ENCODE measurements at regions not wholly inside any gene's neighbourhood (a gene's known extent, or its start where the extent isn't known, plus 50 kb on each side); places are given as distances from the start of the nearest gene placed in this dataset.

DNA sequence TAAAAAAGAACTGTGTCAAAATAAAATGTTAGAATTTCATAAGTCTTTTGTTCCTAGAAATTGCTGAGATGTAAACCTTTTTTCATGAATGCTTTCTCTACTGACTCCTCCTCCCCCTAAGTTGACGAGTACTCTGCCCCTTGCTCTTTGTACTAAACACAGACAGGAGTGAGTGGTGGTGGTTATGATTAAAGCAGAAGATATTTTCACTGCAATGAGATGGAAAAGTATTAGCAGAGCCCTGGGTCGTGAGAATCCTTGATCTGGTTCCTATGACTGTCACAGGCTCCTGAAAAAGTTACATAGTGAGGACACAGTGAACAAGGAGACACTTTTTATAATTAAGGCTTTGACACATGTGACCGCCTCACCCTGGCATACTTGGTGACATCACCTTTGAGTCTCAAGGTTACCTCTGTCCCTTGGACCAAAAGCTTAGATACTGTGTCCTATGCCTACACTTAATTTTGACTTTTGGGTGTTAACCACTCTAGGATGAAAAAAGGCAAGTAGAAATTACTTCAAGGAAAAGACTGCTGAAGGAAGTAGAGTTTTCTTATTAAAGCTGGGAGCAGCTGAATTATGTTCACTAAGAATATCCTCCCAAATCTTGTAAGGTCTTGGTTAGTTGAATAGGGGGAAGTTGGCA, 130.4 kb upstream of the LYSMD4 start:
- no peaks in the 10 kb centered on the region for H3K4me1 ChIP-seq (ENCODE audit: control insufficient read depth in 1 of 2, insufficient read depth in 1 of 2, low read depth in 1 of 2, low read length in 1 of 2)
- H3K36me3 ChIP-seq = no peaks in the 10 kb centered on the region
- H3K27ac ChIP-seq = no peak overlapping the region
- no peaks in the 10 kb centered on the region for H3K9me3 ChIP-seq
- H3K27me3 ChIP-seq = no peaks in the 10 kb centered on the region
- TF ChIP-seq, protein P1, sequence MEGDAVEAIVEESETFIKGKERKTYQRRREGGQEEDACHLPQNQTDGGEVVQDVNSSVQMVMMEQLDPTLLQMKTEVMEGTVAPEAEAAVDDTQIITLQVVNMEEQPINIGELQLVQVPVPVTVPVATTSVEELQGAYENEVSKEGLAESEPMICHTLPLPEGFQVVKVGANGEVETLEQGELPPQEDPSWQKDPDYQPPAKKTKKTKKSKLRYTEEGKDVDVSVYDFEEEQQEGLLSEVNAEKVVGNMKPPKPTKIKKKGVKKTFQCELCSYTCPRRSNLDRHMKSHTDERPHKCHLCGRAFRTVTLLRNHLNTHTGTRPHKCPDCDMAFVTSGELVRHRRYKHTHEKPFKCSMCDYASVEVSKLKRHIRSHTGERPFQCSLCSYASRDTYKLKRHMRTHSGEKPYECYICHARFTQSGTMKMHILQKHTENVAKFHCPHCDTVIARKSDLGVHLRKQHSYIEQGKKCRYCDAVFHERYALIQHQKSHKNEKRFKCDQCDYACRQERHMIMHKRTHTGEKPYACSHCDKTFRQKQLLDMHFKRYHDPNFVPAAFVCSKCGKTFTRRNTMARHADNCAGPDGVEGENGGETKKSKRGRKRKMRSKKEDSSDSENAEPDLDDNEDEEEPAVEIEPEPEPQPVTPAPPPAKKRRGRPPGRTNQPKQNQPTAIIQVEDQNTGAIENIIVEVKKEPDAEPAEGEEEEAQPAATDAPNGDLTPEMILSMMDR (IDR thresholded peaks at IDR 0.05) = no peak
- no peak overlapping the region for H3K4me3 ChIP-seq (ENCODE audit: low read depth in 1 of 2, low read length in 1 of 2)

DNA sequence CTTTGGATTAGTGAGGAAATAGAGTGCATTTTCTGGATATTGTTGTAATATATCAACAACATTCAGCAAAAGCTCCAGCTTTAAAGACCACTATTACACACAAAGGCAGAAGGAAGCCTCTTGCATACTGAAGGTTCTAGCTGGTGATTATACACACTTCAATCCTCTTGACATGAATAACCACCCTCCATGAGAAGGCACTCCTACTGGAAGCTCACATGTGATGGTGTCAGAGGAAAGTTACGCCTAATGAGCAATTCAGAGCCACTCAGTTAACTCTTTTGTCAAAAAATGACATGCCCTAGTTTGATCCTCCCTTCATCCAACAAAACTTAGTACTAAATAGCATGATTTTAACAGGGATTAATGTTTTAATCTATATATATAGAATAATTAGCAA, 124.6 kb upstream of the LYSMD4 start:
- Histone ChIP-seq H3K27me3 (no peaks in the 10 kb centered on the region), H3K27ac (no peak overlapping the region), H3K9me3 (no peaks in the 10 kb centered on the region), H3K4me3 (ENCODE audit: low read depth in 1 of 2, low read length in 1 of 2) (no peak overlapping the region), H3K4me1 (ENCODE audit: control insufficient read depth in 1 of 2, insufficient read depth in 1 of 2, low read depth in 1 of 2, low read length in 1 of 2) (no peaks in the 10 kb centered on the region), H3K36me3 (no peaks in the 10 kb centered on the region)
- TF ChIP-seq, protein P1 (IDR thresholded peaks at IDR 0.05) = no peak

DNA sequence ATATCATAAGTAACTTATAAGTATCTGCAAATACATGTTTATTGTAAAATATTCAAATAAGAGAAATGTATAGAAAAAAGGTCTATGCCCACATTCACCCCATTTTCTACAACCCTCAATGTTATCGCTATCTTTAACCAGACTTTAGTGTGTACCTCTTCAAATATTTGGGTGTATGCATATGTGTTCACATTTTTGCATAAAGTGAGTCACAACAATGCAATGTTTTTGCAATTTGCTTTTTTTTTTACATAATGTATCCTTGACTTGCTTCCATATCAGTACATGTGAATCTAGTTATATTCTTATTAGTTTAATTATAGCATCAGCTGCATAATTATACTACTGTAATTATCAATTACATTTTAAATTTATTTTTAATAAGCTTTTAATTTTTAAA, 117.3 kb upstream of the LYSMD4 start:
- Histone ChIP-seq H3K27me3 (no peaks in the 10 kb centered on the region), H3K4me3 (ENCODE audit: low read depth in 1 of 2, low read length in 1 of 2) (no peak overlapping the region), H3K9me3 (no peaks in the 10 kb centered on the region), H3K4me1 (ENCODE audit: control insufficient read depth in 1 of 2, insufficient read depth in 1 of 2, low read depth in 1 of 2, low read length in 1 of 2) (no peaks in the 10 kb centered on the region), H3K27ac (no peak overlapping the region), H3K36me3 (no peaks in the 10 kb centered on the region)
- TF ChIP-seq, protein P1 (IDR thresholded peaks at IDR 0.05) = no peak

DNA sequence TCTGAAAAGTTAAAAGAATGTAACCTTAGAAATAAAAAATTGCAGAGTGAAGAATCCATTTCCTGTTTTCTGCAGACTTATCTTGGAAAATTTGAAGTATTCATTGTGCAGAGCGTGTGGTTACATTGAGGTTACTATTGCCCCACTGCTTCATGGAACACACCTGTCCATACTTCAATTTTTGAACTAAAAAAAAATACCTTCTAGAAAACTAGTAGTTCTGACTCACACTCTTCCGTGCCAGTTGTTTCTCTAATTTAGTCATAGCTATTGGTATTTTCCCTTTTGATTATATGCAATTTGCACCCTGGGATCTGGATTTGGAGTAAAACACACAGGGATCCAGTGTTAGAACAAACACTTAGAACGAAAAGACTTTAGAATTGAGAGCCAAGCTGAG, 111.8 kb upstream of the LYSMD4 start:
- H3K9me3 ChIP-seq = no peaks in the 10 kb centered on the region
- TF ChIP-seq, protein P1 (IDR thresholded peaks at IDR 0.05) = no peak
- no peaks in the 10 kb centered on the region for H3K27me3 ChIP-seq
- H3K27ac ChIP-seq = no peak overlapping the region
- H3K36me3 ChIP-seq = no peaks in the 10 kb centered on the region
- no peak overlapping the region for H3K4me3 ChIP-seq (ENCODE audit: low read depth in 1 of 2, low read length in 1 of 2)
- H3K4me1 ChIP-seq (ENCODE audit: control insufficient read depth in 1 of 2, insufficient read depth in 1 of 2, low read depth in 1 of 2, low read length in 1 of 2) = no peaks in the 10 kb centered on the region

DNA sequence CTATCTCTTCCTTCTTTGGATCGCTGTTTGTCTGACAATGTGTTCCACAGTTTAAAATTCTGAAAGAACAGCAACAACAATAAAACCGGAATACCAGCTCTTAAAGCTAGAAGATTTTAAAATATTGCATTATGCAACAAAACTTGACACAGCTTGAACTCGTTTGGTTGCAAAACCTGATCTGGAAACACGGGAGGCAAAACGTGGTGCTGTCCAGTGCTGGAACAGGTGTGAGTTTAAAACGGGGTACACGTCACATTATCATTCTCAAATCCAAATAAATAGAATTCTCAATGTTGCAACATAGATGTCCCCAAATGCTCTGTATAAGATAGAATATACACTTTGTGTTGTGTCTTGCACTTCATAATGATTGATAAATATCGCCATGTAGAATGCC, 110.9 kb upstream of the LYSMD4 start:
- Histone ChIP-seq H3K9me3 (no peaks in the 10 kb centered on the region), H3K27me3 (no peaks in the 10 kb centered on the region), H3K27ac (no peak overlapping the region), H3K36me3 (no peaks in the 10 kb centered on the region), H3K4me3 (ENCODE audit: low read depth in 1 of 2, low read length in 1 of 2) (no peak overlapping the region), H3K4me1 (ENCODE audit: control insufficient read depth in 1 of 2, insufficient read depth in 1 of 2, low read depth in 1 of 2, low read length in 1 of 2) (no peaks in the 10 kb centered on the region)
- TF ChIP-seq, protein P1 (IDR thresholded peaks at IDR 0.05) = no peak

All from neutrophil (primary cell).